ENCODE measurements at regions not wholly inside any gene's neighbourhood (a gene's known extent, or its start where the extent isn't known, plus 50 kb on each side); places are given as distances from the start of the nearest gene placed in this dataset.

- WGBS (ENCODE audit: insufficient coverage): 58% methylated on average over 2 of the region's 3 CpGs
- no peak for DNase-seq
- peaks cover 3% of the 10 kb centered on the region for H3K9me3 ChIP-seq (replicated peaks; ENCODE audit: control insufficient read depth, low read depth, low read length)
- H3K36me3 ChIP-seq (ENCODE audit: control insufficient read depth, insufficient read depth, low read length): no peaks in the 10 kb centered on the region
- no peak overlapping the region for H3K4me3 ChIP-seq (ENCODE audit: low read length)
- H3K27me3 ChIP-seq (ENCODE audit: control insufficient read depth, insufficient read depth, low read length): no peaks in the 10 kb centered on the region
- no peak overlapping the region for H3K27ac ChIP-seq (ENCODE audit: low read length)
- no peaks in the 10 kb centered on the region for H3K4me1 ChIP-seq (ENCODE audit: control insufficient read depth, insufficient read depth, low read length)
These were observed 432.5 kb downstream of the MFSD1 start for GRCh38 chr3:159234306-159234705.

DNA sequence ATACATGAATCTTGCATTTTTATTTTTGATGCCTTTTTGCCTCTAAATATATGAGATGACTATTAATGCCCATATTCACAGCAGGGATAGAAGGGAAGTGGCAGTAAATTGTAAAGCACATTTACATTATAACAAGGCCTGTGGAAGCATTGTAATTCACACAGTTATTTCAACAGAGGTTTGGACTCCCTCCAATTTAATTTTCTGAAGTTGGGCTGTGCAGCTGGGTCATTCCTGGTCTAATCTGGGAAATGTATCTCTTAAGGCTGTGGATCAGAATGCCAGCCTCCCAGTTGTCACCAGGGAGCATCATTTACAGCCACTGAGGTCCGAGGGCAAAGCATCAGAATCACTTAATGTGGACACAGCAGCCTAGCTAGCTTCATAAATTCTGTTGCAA lies 434.5 kb downstream of the MFSD1 start:
- no peak overlapping the region for H3K4me3 ChIP-seq (ENCODE audit: low read length)
- no peaks in the 10 kb centered on the region for H3K9me3 ChIP-seq (replicated peaks; ENCODE audit: control insufficient read depth, low read depth, low read length)
- DNase-seq: no peak
- H3K4me1 ChIP-seq (ENCODE audit: control insufficient read depth, insufficient read depth, low read length): no peaks in the 10 kb centered on the region
- no peak overlapping the region for H3K27ac ChIP-seq (ENCODE audit: low read length)
- no peaks in the 10 kb centered on the region for H3K36me3 ChIP-seq (ENCODE audit: control insufficient read depth, insufficient read depth, low read length)
- no CpG with 5 or more reads among the region's 1 CpG for WGBS (ENCODE audit: insufficient coverage)
- H3K27me3 ChIP-seq (ENCODE audit: control insufficient read depth, insufficient read depth, low read length): no peaks in the 10 kb centered on the region

DNA sequence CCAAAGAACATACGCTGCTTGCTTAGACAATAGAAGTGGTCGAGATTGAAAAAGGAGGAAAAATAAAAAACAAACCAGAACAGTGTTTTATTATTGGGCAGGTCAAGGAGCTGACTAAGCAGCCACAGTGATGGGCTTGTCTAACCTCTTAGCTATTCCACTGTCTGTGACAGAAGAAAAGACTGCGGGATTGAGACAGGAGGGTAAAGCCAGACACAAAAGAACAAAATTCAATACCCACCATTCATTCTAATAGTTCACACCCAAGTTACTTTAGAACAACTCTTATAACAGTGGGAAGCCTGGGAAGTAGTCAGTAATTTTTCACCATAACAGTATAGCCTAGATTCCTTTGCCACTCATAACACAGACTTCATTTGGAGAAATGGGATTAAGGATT lies 435.4 kb downstream of the MFSD1 start:
- WGBS (ENCODE audit: insufficient coverage): 60% methylated on average over 1 of the region's 3 CpGs
- H3K36me3 ChIP-seq (ENCODE audit: control insufficient read depth, insufficient read depth, low read length): no peaks in the 10 kb centered on the region
- no peak for DNase-seq

GRCh38 chr3:159238646-159239045 lies 436.8 kb downstream of the MFSD1 start:
- Histone ChIP-seq H3K36me3 (ENCODE audit: control insufficient read depth, insufficient read depth, low read length) (no peaks in the 10 kb centered on the region), H3K4me1 (ENCODE audit: control insufficient read depth, insufficient read depth, low read length) (no peaks in the 10 kb centered on the region), H3K9me3 (replicated peaks; ENCODE audit: control insufficient read depth, low read depth, low read length) (no peaks in the 10 kb centered on the region), H3K4me3 (ENCODE audit: low read length) (no peak overlapping the region), H3K27me3 (ENCODE audit: control insufficient read depth, insufficient read depth, low read length) (no peaks in the 10 kb centered on the region), H3K27ac (ENCODE audit: low read length) (no peak overlapping the region)
- DNase-seq: no peak
- 79% methylated on average over 2 of the region's 2 CpGs for WGBS (ENCODE audit: insufficient coverage)

More for the DNA sequence above, 435.4 kb downstream of the MFSD1 start:
- Histone ChIP-seq H3K27ac (ENCODE audit: low read length) (no peak overlapping the region), H3K27me3 (ENCODE audit: control insufficient read depth, insufficient read depth, low read length) (no peaks in the 10 kb centered on the region), H3K4me1 (ENCODE audit: control insufficient read depth, insufficient read depth, low read length) (no peaks in the 10 kb centered on the region), H3K9me3 (replicated peaks; ENCODE audit: control insufficient read depth, low read depth, low read length) (no peaks in the 10 kb centered on the region), H3K4me3 (ENCODE audit: low read length) (no peak overlapping the region)

DNA sequence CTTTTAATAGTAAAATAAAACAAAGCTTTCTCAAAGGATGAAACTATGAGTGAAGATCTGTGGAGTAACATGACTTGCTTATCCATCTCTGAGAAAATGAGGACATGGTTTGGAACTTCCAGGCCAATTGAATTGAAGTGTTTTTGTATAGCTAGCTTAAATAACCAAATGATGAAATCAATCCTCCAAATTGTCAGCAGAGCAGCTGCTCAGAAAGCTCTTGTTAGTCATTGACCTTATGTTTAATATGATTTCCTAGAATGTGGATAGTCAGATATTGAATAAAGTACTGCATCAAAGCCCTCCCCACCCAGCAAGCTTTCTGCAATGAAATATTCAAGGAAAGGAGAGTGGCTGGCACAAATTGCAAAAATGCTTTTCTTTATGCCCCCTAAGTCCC lies 437.2 kb downstream of the MFSD1 start:
- Histone ChIP-seq H3K27me3 (ENCODE audit: control insufficient read depth, insufficient read depth, low read length) (no peaks in the 10 kb centered on the region), H3K4me1 (ENCODE audit: control insufficient read depth, insufficient read depth, low read length) (no peaks in the 10 kb centered on the region), H3K9me3 (replicated peaks; ENCODE audit: control insufficient read depth, low read depth, low read length) (no peaks in the 10 kb centered on the region), H3K27ac (ENCODE audit: low read length) (no peak overlapping the region), H3K36me3 (ENCODE audit: control insufficient read depth, insufficient read depth, low read length) (no peaks in the 10 kb centered on the region), H3K4me3 (ENCODE audit: low read length) (no peak overlapping the region)
- no peak for DNase-seq

DNA sequence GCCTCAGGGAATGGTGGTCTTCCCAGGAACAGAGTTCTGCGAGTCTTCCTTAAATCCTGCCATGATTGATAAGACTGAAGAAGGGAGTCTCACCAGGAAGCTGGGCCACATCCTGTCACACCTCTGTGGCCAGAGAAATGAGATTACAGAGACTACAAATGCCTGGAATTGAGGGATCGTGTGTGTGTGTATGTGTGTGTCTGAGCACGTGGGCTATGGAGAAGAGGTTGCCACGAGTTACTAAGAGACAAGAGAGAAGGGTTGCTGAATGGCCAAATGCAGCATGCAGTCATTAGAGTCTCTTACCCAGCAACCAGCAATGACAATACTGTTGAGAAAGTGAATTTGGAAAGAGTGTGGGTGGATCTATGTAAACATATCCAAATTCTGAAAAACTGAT lies 443.1 kb downstream of the MFSD1 start:
- no peak for DNase-seq
- no peaks in the 10 kb centered on the region for H3K4me1 ChIP-seq (ENCODE audit: control insufficient read depth, insufficient read depth, low read length)
- no peak overlapping the region for H3K4me3 ChIP-seq (ENCODE audit: low read length)
- H3K27me3 ChIP-seq (ENCODE audit: control insufficient read depth, insufficient read depth, low read length): no peaks in the 10 kb centered on the region
- WGBS (ENCODE audit: insufficient coverage): 69% methylated on average over 4 of the region's 4 CpGs
- no peaks in the 10 kb centered on the region for H3K9me3 ChIP-seq (replicated peaks; ENCODE audit: control insufficient read depth, low read depth, low read length)
- no peaks in the 10 kb centered on the region for H3K36me3 ChIP-seq (ENCODE audit: control insufficient read depth, insufficient read depth, low read length)
- H3K27ac ChIP-seq (ENCODE audit: low read length): no peak overlapping the region

- no peak overlapping the region for H3K4me3 ChIP-seq (ENCODE audit: low read length)
- H3K9me3 ChIP-seq (replicated peaks; ENCODE audit: control insufficient read depth, low read depth, low read length): no peaks in the 10 kb centered on the region
- no peak overlapping the region for H3K27ac ChIP-seq (ENCODE audit: low read length)
- H3K4me1 ChIP-seq (ENCODE audit: control insufficient read depth, insufficient read depth, low read length): no peaks in the 10 kb centered on the region
- H3K27me3 ChIP-seq (ENCODE audit: control insufficient read depth, insufficient read depth, low read length): no peaks in the 10 kb centered on the region
- no peaks in the 10 kb centered on the region for H3K36me3 ChIP-seq (ENCODE audit: control insufficient read depth, insufficient read depth, low read length)
- no peak for DNase-seq
These were observed 444.0 kb downstream of the MFSD1 start for GRCh38 chr3:159245871-159246270.

DNA sequence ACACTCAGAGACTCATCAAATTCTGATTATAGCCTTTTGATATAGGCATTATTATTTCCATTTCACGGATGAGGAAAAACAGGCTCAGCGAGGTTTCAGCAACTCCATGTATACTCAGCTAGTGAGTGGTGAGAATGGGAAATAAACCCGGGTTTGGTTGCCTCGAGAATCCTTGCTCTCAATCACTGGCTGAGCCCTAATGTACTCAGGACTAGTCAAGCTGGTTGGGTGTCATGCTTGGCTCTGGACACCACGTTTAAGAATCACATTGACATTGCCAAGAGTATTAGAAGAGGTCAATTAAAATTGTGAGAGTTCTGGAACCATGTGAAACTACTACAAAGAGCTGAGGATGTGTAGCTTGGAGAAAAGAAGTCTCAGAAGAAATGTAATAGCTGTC lies 444.5 kb downstream of the MFSD1 start:
- Histone ChIP-seq H3K27ac (ENCODE audit: low read length) (no peak overlapping the region), H3K4me1 (ENCODE audit: control insufficient read depth, insufficient read depth, low read length) (no peaks in the 10 kb centered on the region), H3K4me3 (ENCODE audit: low read length) (no peak overlapping the region), H3K27me3 (ENCODE audit: control insufficient read depth, insufficient read depth, low read length) (no peaks in the 10 kb centered on the region), H3K36me3 (ENCODE audit: control insufficient read depth, insufficient read depth, low read length) (no peaks in the 10 kb centered on the region), H3K9me3 (replicated peaks; ENCODE audit: control insufficient read depth, low read depth, low read length) (no peaks in the 10 kb centered on the region)
- 63% methylated on average over 2 of the region's 5 CpGs for WGBS (ENCODE audit: insufficient coverage)
- DNase-seq: no peak

- no peak overlapping the region for H3K4me3 ChIP-seq (ENCODE audit: low read length)
These were observed 447.8 kb downstream of the MFSD1 start for GRCh38 chr3:159249472-159250174.

GRCh38 chr3:159250961-159251360 lies 449.1 kb downstream of the MFSD1 start:
- WGBS (ENCODE audit: insufficient coverage): no CpG with 5 or more reads among the region's 1 CpG
- no peaks in the 10 kb centered on the region for H3K27me3 ChIP-seq (ENCODE audit: control insufficient read depth, insufficient read depth, low read length)
- no peaks in the 10 kb centered on the region for H3K4me1 ChIP-seq (ENCODE audit: control insufficient read depth, insufficient read depth, low read length)
- peaks cover 9% of the 10 kb centered on the region for H3K9me3 ChIP-seq (replicated peaks; ENCODE audit: control insufficient read depth, low read depth, low read length)
- no peak for DNase-seq
- no peak overlapping the region for H3K4me3 ChIP-seq (ENCODE audit: low read length)
- H3K36me3 ChIP-seq (ENCODE audit: control insufficient read depth, insufficient read depth, low read length): no peaks in the 10 kb centered on the region
- no peak overlapping the region for H3K27ac ChIP-seq (ENCODE audit: low read length)

More at GRCh38 chr3:159249472-159250174, 447.8 kb downstream of the MFSD1 start:
- DNase-seq: no peak
- no peak overlapping the region for H3K27ac ChIP-seq (ENCODE audit: low read length)
- WGBS (ENCODE audit: insufficient coverage): no CpG with 5 or more reads among the region's 5 CpGs
- peaks cover 9% of the 10 kb centered on the region for H3K9me3 ChIP-seq (replicated peaks; ENCODE audit: control insufficient read depth, low read depth, low read length)
- H3K4me1 ChIP-seq (ENCODE audit: control insufficient read depth, insufficient read depth, low read length): no peaks in the 10 kb centered on the region
- H3K36me3 ChIP-seq (ENCODE audit: control insufficient read depth, insufficient read depth, low read length): no peaks in the 10 kb centered on the region
- no peaks in the 10 kb centered on the region for H3K27me3 ChIP-seq (ENCODE audit: control insufficient read depth, insufficient read depth, low read length)

- H3K36me3 ChIP-seq (ENCODE audit: control insufficient read depth, insufficient read depth, low read length): no peaks in the 10 kb centered on the region
- H3K9me3 ChIP-seq (replicated peaks; ENCODE audit: control insufficient read depth, low read depth, low read length): peaks cover 9% of the 10 kb centered on the region
- DNase-seq: no peak
- no CpG with 5 or more reads among the region's 1 CpG for WGBS (ENCODE audit: insufficient coverage)
- H3K4me1 ChIP-seq (ENCODE audit: control insufficient read depth, insufficient read depth, low read length): no peaks in the 10 kb centered on the region
- H3K27ac ChIP-seq (ENCODE audit: low read length): no peak overlapping the region
- H3K27me3 ChIP-seq (ENCODE audit: control insufficient read depth, insufficient read depth, low read length): no peaks in the 10 kb centered on the region
- H3K4me3 ChIP-seq (ENCODE audit: low read length): no peak overlapping the region
These were observed 450.4 kb downstream of the MFSD1 start for GRCh38 chr3:159252274-159252673.

Data from muscle of leg (tissue), 3 donors.